ENCODE measurements at regions not wholly inside any gene's neighbourhood (a gene's known extent, or its start where the extent isn't known, plus 50 kb on each side); places are given as distances from the start of the nearest gene placed in this dataset.

GRCh38 chr22:34308101-34308500 is 387.8 kb upstream of the LARGE1 start:
- DNase-seq (ENCODE audit: low spot score in 2 of 2) (no peak), ATAC-seq (no peak)
- H3K27ac Mint-ChIP-seq = no peak overlapping the region
- peaks cover 8 to 20% of the 10 kb centered on the region in 2 donors for H3K9me3 Mint-ChIP-seq
- no peaks in the 10 kb centered on the region for H3K36me3 Mint-ChIP-seq

- Mint-ChIP-seq H3K9me3 (peaks cover 18 to 20% of the 10 kb centered on the region in 2 donors), H3K27ac (no peak overlapping the region), H3K36me3 (peaks cover 0 to 6% of the 10 kb centered on the region in 2 donors)
- DNase-seq (ENCODE audit: low spot score in 2 of 2) (no peak), ATAC-seq (no peak)
Measured at GRCh38 chr22:34319346-34319745, 399.1 kb upstream of the LARGE1 start.

- ATAC-seq = no peak
- H3K9me3 Mint-ChIP-seq = no peaks in the 10 kb centered on the region
- DNase-seq (ENCODE audit: low spot score in 2 of 2) = no peak
- H3K36me3 Mint-ChIP-seq = no peaks in the 10 kb centered on the region
- H3K27ac Mint-ChIP-seq = no peak overlapping the region
Measured at GRCh38 chr22:34324763-34325162, 404.5 kb upstream of the LARGE1 start.

- Mint-ChIP-seq H3K36me3 (no peaks in the 10 kb centered on the region), H3K9me3 (no peaks in the 10 kb centered on the region), H3K27ac (no peak overlapping the region)
- ATAC-seq (no peak), DNase-seq (ENCODE audit: low spot score in 2 of 2) (no peak)
Measured at GRCh38 chr22:34326901-34327300, 406.6 kb upstream of the LARGE1 start.

GRCh38 chr22:34330432-34330831 is 410.2 kb upstream of the LARGE1 start:
- no peak for ATAC-seq
- no peak for DNase-seq (ENCODE audit: low spot score in 2 of 2)
- peaks cover 5 to 12% of the 10 kb centered on the region in 2 donors for H3K9me3 Mint-ChIP-seq
- H3K36me3 Mint-ChIP-seq = peaks cover 0 to 9% of the 10 kb centered on the region in 2 donors
- H3K27ac Mint-ChIP-seq = no peak overlapping the region

GRCh38 chr22:34333285-34333684 is 413.0 kb upstream of the LARGE1 start:
- Mint-ChIP-seq H3K27ac (no peak overlapping the region), H3K9me3 (peaks cover 12 to 27% of the 10 kb centered on the region in 2 donors), H3K36me3 (peaks cover 0 to 16% of the 10 kb centered on the region in 2 donors)
- no peak for ATAC-seq
- no peak for DNase-seq (ENCODE audit: low spot score in 2 of 2)

DNA sequence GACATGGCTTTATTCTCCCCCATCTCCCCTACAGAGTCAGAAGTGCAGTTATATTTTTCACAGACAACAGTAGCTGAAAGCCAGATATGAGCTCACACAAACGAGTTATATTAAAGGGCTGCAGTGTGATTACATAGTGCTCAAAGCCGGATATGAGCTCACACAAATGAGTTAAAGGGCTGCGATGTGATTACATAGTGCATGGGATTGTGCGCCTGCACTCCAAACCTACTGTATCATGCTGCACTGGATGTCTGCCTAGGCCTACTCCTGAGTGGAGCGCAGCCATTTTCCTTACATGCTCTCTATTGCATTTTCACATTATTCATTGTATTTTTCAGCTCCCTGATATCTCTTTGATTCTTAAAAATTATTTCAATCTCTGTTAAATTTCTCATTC is 414.6 kb upstream of the LARGE1 start:
- DNase-seq (ENCODE audit: low spot score in 2 of 2) (no peak), ATAC-seq (no peak)
- Mint-ChIP-seq H3K9me3 (peaks cover 12 to 27% of the 10 kb centered on the region in 2 donors), H3K27ac (no peak overlapping the region), H3K36me3 (peaks cover 0 to 16% of the 10 kb centered on the region in 2 donors)

- Mint-ChIP-seq H3K36me3 (no peaks in the 10 kb centered on the region), H3K27ac (no peak overlapping the region), H3K9me3 (peaks cover 0 to 11% of the 10 kb centered on the region in 2 donors)
- DNase-seq (ENCODE audit: low spot score in 2 of 2) (no peak), ATAC-seq (no peak)
Measured at GRCh38 chr22:34344702-34345101, 424.4 kb upstream of the LARGE1 start.

DNA sequence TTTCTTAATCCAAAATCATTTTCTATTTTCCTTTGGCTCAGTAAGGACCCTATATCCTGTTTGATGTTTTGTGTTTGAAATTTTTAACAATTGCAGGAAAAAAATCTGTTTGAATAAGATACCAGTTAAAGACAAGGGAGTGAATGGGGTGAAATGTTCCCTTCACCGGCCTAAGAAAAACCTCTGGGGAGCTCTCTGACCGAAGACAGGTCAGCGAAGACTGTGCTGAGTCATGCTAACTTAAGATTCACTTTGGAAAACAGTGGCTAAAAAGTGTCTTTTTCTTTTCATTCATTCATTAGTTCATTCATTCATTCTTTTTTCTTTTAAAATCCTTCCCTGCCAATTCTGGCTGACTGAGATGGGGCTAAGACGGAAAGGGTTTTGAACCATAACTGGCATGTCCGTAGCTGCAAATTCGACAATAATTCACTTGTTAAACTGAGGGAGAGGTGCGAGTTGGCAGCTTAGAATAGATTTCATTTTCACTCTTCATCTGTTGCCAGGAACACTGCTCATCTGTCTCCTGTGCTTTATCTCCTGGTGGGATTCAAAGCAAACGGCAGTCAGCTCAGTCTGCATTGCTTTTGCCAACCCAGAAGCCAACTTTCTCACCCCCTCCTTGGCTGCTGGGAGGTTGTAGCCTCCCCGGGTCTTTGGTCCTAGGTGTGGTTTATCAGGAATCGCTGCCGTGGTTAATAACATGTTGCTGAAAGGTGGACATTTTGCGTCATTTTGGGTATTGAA is 434.0 kb upstream of the LARGE1 start:
- Mint-ChIP-seq H3K36me3 (peaks cover 0 to 5% of the 10 kb centered on the region in 2 donors), H3K9me3 (peaks cover 13 to 20% of the 10 kb centered on the region in 2 donors), H3K27ac (no peak overlapping the region)
- ATAC-seq (no peak), DNase-seq (ENCODE audit: low spot score in 2 of 2) (no peak)

DNA sequence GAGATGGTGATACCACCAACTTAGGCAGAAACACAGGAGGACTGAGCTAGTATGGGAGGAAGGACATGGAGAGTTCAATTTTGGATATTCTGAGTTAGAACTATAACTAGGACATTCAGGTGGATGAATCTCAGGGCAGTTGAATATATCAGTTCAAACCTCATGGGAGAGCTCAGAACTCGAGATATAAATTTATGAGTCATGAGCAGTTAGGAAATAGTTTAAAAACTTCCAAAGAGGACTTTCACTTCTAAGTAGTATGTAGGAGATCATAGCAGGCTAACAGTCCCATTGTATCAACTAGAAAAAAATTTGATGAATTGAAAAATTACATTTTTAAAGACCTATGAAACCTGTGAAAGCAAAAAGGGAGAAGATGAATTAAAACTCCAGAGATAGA is 436.2 kb upstream of the LARGE1 start:
- H3K27ac Mint-ChIP-seq = no peak overlapping the region
- peaks cover 0 to 5% of the 10 kb centered on the region in 2 donors for H3K36me3 Mint-ChIP-seq
- peaks cover 13 to 14% of the 10 kb centered on the region in 2 donors for H3K9me3 Mint-ChIP-seq
- ATAC-seq = no peak
- no peak for DNase-seq (ENCODE audit: low spot score in 2 of 2)

- Mint-ChIP-seq H3K27ac (no peak overlapping the region), H3K36me3 (peaks cover 0 to 12% of the 10 kb centered on the region in 2 donors), H3K9me3 (peaks cover 9 to 23% of the 10 kb centered on the region in 2 donors)
- DNase-seq (ENCODE audit: low spot score in 2 of 2) (no peak), ATAC-seq (no peak)
Measured at GRCh38 chr22:34370711-34371110, 450.4 kb upstream of the LARGE1 start.

DNA sequence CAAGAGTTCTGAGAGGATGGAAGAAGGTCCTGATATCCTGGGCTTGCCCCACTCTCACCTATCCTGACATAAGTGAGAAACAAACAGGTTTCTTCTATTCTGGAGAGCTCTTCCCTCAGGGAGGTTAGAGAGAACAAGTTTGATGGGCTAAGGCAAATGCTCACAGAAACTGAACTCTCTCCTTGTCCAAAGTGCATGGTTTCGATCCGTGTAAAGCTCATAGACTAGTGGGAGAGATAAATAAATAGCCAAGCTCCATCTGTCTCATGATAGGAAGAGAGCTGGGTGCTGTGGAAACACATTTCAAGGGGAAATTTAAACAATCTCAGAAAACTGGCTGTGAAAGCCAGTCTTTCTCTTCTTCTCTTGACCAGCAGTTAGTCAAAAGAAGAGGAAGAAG is 459.5 kb upstream of the LARGE1 start:
- no peak overlapping the region for H3K27ac Mint-ChIP-seq
- no peak for DNase-seq (ENCODE audit: low spot score in 2 of 2)
- ATAC-seq = no peak
- H3K36me3 Mint-ChIP-seq = no peaks in the 10 kb centered on the region
- H3K9me3 Mint-ChIP-seq = peaks cover 13% of the 10 kb centered on the region in 2 donors

DNA sequence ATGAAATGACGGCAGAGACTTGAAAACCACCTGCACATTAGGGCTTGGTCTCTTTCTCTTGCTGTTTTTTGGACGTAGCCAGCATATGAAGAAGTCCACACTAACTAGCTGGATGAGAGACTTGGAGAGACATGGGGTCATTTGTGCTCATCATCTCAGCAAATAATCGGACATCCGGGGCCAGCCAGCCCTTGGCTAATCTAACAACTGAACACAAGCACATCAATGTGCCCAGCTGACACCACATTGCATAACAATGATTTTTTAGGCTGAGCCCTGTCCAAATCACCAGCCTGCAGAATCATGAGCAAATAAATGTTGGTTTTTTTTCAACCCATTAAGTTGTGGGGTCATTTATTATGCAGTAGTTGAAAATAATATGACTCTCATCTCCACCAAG is 460.3 kb upstream of the LARGE1 start:
- DNase-seq (ENCODE audit: low spot score in 2 of 2) (no peak), ATAC-seq (no peak)
- H3K27ac Mint-ChIP-seq = no peak overlapping the region
- peaks cover 13% of the 10 kb centered on the region in 2 donors for H3K9me3 Mint-ChIP-seq
- no peaks in the 10 kb centered on the region for H3K36me3 Mint-ChIP-seq

DNA sequence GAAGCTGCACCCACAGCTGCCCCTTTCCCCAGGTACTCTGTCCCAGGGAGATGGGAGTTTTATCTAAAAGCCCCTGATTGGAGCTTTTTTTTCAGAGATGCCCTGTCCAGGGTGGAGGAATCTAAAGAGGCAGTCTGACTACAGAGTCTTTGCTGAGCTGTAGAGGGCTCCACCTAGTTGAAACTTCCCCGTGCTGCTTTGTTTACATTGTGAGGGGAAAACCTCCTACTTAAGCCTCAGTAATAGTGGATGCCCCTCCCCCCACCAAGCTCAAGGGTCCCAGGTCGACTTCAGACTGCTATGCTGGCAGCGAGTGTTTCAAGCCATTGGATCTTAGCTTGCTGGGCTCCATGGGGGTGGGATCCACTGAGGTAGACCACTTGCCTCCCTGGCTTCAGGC is 470.1 kb upstream of the LARGE1 start:
- Mint-ChIP-seq H3K9me3 (peaks cover 20 to 23% of the 10 kb centered on the region in 2 donors), H3K27ac (no peak overlapping the region), H3K36me3 (peaks cover 11 to 13% of the 10 kb centered on the region in 2 donors)
- ATAC-seq = no peak
- no peak for DNase-seq (ENCODE audit: low spot score in 2 of 2)

DNA sequence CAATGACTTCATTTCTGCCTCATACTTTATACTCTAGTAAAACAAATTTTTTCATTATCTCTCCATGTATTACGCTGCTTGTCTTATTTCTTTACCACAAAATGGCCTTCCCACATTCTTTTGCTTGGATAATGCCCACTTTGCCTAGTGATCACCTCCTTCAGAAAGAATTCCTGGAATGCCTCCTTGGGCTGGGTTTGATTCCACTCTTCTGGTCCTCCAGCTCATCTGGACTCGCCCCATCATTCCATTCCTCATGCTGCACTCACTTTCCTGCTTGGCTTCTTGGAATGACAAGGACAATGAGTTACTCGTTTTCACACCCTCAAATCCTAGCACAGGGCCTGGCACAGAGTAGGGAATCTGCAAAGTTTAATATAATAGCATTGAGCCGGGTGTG is 475.1 kb upstream of the LARGE1 start:
- ATAC-seq (no peak), DNase-seq (ENCODE audit: low spot score in 2 of 2) (no peak)
- H3K36me3 Mint-ChIP-seq = no peaks in the 10 kb centered on the region
- H3K27ac Mint-ChIP-seq = no peak overlapping the region
- H3K9me3 Mint-ChIP-seq = peaks cover 11 to 25% of the 10 kb centered on the region in 2 donors

DNA sequence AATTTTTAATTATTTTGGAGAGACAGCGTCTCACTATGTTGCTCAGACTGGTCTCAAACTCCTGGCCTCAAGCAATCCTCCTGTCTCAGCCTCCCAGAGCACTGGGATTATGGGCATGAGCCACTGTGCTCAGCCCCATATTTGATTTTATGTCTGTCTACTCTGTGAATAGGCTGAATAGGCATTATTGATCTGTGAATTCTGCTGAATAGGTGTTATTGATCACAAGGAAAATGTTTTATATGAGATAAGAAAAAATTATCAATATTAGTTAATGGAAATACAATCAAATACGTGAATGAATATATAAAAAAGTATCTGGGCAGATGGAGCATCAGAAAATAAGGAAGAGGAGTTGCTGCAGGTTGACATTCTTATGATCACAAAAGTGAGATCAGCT is 483.4 kb upstream of the LARGE1 start:
- no peak for DNase-seq (ENCODE audit: low spot score in 2 of 2)
- no peaks in the 10 kb centered on the region for H3K9me3 Mint-ChIP-seq
- ATAC-seq = no peak
- H3K36me3 Mint-ChIP-seq = no peaks in the 10 kb centered on the region
- no peak overlapping the region for H3K27ac Mint-ChIP-seq

- no peaks in the 10 kb centered on the region for H3K9me3 Mint-ChIP-seq
- H3K27ac Mint-ChIP-seq = no peak overlapping the region
- H3K36me3 Mint-ChIP-seq = no peaks in the 10 kb centered on the region
- ATAC-seq = no peak
- DNase-seq (ENCODE audit: low spot score in 2 of 2) = no peak
Measured at GRCh38 chr22:34410111-34410510, 489.8 kb upstream of the LARGE1 start.
